ENCODE measurements at regions not wholly inside any gene's neighbourhood (a gene's known extent, or its start where the extent isn't known, plus 50 kb on each side); places are given as distances from the start of the nearest gene placed in this dataset.
"Not testable (repeated sequence)": the region's sequence is repeated elsewhere in the genome, so short reads cannot be mapped to it uniquely, and the experiment has no call there.

DNA sequence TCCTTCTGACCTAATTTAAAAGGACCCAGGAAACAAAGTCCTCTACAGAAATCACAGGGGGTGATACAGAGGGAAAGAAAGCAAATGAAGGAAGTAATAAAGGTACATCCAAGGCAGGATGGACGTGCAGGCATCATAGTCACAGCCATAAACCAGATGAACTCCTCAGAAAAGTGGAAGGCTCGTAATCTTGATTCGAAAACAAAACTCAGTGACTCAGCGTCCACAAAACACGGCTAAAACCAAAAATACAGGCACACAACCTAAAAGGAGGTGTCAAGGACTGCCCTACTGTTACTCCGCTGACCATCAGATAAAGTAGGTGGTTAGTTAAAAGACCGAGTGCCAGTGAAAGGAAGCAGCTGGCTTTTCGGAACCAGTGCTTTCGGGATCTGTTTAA, 81.5 kb downstream of the TRIM69 start:
- not testable (repeated sequence) for H3K4me1 ChIP-seq (ENCODE audit: control insufficient read depth, insufficient read depth, low read length, poor library complexity, severe bottlenecking); H3K9me3 ChIP-seq (ENCODE audit: control insufficient read depth, low read length); H3K4me3 ChIP-seq (ENCODE audit: extremely low read depth, insufficient read depth, low read length, poor library complexity, severe bottlenecking); H3K36me3 ChIP-seq (ENCODE audit: control insufficient read depth, insufficient read depth, low read length); H3K27ac ChIP-seq (ENCODE audit: low read depth, low read length, severe bottlenecking)
- 100% methylated on average over 1 of the region's 9 CpGs; no CpG with 5 or more reads in 1 of the 2 experiments for WGBS, 2 experiments (ENCODE audit: insufficient coverage in 2 of 2)

- WGBS, 2 experiments (ENCODE audit: insufficient coverage in 2 of 2), result 89 to 97% methylated on average over 5 to 7 of the region's 9 CpGs
- H3K36me3 ChIP-seq (ENCODE audit: control insufficient read depth, insufficient read depth, low read length); H3K9me3 ChIP-seq (ENCODE audit: control insufficient read depth, low read length); H3K27ac ChIP-seq (ENCODE audit: low read depth, low read length, severe bottlenecking); H3K4me3 ChIP-seq (ENCODE audit: extremely low read depth, insufficient read depth, low read length, poor library complexity, severe bottlenecking); H3K4me1 ChIP-seq (ENCODE audit: control insufficient read depth, insufficient read depth, low read length, poor library complexity, severe bottlenecking): not testable (repeated sequence)
Observed at GRCh38 chr15:44819331-44819987, 83.1 kb downstream of the TRIM69 start.

DNA sequence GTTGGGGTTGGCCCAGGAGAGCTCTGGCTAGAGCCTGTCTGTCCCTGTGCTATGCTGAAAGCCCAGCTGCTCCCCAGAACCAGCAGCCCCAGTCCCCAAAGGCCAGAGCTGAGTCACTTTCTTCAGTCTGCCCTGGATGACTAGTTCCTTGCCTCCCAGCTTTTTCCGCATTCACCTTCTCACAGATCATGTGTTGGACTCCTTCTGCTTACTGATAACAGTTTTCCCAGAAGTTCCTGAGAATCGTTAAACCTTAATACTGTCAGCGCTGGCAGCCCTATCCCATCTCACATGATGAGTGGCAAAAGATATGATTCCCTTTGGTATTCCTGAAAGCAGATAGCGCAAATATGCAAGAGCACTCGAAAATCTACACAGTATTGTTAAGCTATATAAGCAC, 84.2 kb downstream of the TRIM69 start:
- not testable (repeated sequence) for H3K4me3 ChIP-seq (ENCODE audit: extremely low read depth, insufficient read depth, low read length, poor library complexity, severe bottlenecking); H3K4me1 ChIP-seq (ENCODE audit: control insufficient read depth, insufficient read depth, low read length, poor library complexity, severe bottlenecking); H3K36me3 ChIP-seq (ENCODE audit: control insufficient read depth, insufficient read depth, low read length); H3K9me3 ChIP-seq (ENCODE audit: control insufficient read depth, low read length); H3K27ac ChIP-seq (ENCODE audit: low read depth, low read length, severe bottlenecking)
- WGBS, 2 experiments (ENCODE audit: insufficient coverage in 2 of 2), result no CpG with 5 or more reads among the region's 5 CpGs

DNA sequence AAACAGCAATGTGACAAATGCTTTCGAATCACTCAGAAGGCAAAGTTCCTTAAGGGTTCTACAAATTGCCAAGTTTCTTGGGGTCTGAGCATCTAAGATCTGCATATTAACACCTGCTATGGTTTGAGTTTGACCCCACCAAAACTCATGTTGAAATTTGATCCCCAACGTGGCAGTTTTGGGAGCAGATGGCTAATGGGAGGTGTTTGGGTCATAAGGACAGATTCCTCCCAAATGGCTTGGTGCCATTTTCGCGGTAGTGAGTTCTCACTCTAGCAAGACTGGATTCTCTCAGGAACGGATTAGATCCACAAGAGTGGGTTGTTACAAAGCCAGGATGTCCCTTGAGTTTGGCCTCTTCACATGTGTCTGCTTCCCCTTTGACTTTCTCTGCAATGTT, 84.6 kb downstream of the TRIM69 start:
- H3K4me1 ChIP-seq (ENCODE audit: control insufficient read depth, insufficient read depth, low read length, poor library complexity, severe bottlenecking); H3K4me3 ChIP-seq (ENCODE audit: extremely low read depth, insufficient read depth, low read length, poor library complexity, severe bottlenecking); H3K36me3 ChIP-seq (ENCODE audit: control insufficient read depth, insufficient read depth, low read length); H3K9me3 ChIP-seq (ENCODE audit: control insufficient read depth, low read length); H3K27ac ChIP-seq (ENCODE audit: low read depth, low read length, severe bottlenecking): not testable (repeated sequence)
- 100% methylated on average over 1 of the region's 5 CpGs for WGBS, 2 experiments (ENCODE audit: insufficient coverage in 2 of 2)

GRCh38 chr15:44824277-44825145, 88.2 kb downstream of the TRIM69 start:
- H3K36me3 ChIP-seq (ENCODE audit: control insufficient read depth, insufficient read depth, low read length), result not testable (repeated sequence)
- WGBS, 2 experiments (ENCODE audit: insufficient coverage in 2 of 2), result no CpG with 5 or more reads among the region's 9 CpGs

DNA sequence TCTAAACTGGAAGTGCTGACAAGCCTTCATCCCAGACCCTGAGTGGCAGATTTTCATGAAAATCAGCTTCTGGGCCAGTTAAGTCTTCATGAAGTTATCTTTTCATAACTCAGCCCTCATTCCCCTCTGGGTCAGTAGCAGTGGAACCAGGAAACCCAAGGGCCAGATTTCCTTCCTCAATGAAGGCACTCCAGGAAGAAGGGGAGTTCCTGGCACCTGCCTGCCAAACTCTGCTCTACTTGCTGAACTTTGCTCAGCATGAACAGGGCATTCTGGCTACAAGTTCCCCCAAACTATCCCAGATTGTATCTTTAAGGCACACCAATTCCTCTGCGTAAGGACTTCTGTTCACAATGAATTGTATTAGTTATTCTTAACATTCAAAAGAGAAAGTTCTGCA, 90.3 kb downstream of the TRIM69 start:
- H3K4me1 ChIP-seq (ENCODE audit: control insufficient read depth, insufficient read depth, low read length, poor library complexity, severe bottlenecking); H3K36me3 ChIP-seq (ENCODE audit: control insufficient read depth, insufficient read depth, low read length); H3K9me3 ChIP-seq (ENCODE audit: control insufficient read depth, low read length); H3K4me3 ChIP-seq (ENCODE audit: extremely low read depth, insufficient read depth, low read length, poor library complexity, severe bottlenecking); H3K27ac ChIP-seq (ENCODE audit: low read depth, low read length, severe bottlenecking): not testable (repeated sequence)
- no CpG with 5 or more reads among the region's 1 CpG for WGBS, 2 experiments (ENCODE audit: insufficient coverage in 2 of 2)

More at GRCh38 chr15:44824277-44825145, 88.2 kb downstream of the TRIM69 start:
- H3K9me3 ChIP-seq (ENCODE audit: control insufficient read depth, low read length); H3K27ac ChIP-seq (ENCODE audit: low read depth, low read length, severe bottlenecking); H3K4me1 ChIP-seq (ENCODE audit: control insufficient read depth, insufficient read depth, low read length, poor library complexity, severe bottlenecking); H3K4me3 ChIP-seq (ENCODE audit: extremely low read depth, insufficient read depth, low read length, poor library complexity, severe bottlenecking): not testable (repeated sequence)

DNA sequence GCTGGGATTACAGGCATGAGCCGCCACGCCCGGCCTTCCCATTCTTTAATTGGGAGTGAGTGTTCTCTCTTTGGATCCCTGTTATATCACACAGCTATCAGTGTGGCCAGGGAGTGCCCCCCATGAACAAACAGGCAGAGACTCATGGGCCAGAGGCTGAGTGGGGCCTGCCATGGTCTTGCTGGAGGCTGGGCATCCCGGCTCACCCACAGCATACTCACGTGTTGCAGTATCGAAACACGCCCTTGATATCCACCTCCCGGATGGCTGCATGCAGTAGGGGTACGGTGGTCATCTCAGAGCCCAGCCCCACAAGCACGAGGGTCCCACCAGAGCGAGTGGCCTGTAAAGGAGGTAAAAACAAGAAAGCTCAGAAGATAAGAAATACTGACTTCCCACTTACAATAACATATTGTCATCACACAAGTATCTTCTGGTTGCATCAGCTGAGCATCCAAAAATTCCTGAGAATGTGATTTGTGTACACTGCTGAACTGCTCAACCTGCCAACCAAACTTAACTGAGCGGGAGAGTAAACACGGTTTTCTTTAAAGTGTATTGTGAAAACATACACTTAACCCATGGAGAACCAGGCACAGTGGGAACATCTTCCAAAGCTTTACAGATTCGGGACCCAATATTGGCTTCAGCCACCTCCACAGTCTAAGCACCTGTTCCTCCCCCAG, 92.0 kb downstream of the TRIM69 start:
- H3K4me1 ChIP-seq (ENCODE audit: control insufficient read depth, insufficient read depth, low read length, poor library complexity, severe bottlenecking); H3K36me3 ChIP-seq (ENCODE audit: control insufficient read depth, insufficient read depth, low read length); H3K9me3 ChIP-seq (ENCODE audit: control insufficient read depth, low read length); H3K4me3 ChIP-seq (ENCODE audit: extremely low read depth, insufficient read depth, low read length, poor library complexity, severe bottlenecking); H3K27ac ChIP-seq (ENCODE audit: low read depth, low read length, severe bottlenecking): not testable (repeated sequence)
- WGBS, 2 experiments (ENCODE audit: insufficient coverage in 2 of 2), result 97 to 100% methylated on average over 2 to 5 of the region's 14 CpGs

- not testable (repeated sequence) for H3K27ac ChIP-seq (ENCODE audit: low read depth, low read length, severe bottlenecking); H3K9me3 ChIP-seq (ENCODE audit: control insufficient read depth, low read length); H3K4me3 ChIP-seq (ENCODE audit: extremely low read depth, insufficient read depth, low read length, poor library complexity, severe bottlenecking); H3K36me3 ChIP-seq (ENCODE audit: control insufficient read depth, insufficient read depth, low read length); H3K4me1 ChIP-seq (ENCODE audit: control insufficient read depth, insufficient read depth, low read length, poor library complexity, severe bottlenecking)
- WGBS, 2 experiments (ENCODE audit: insufficient coverage in 2 of 2), result 100% methylated on average over 1 to 2 of the region's 4 CpGs
Observed at GRCh38 chr15:44829150-44829549, 92.8 kb downstream of the TRIM69 start.

GRCh38 chr15:44830692-44831408, 94.5 kb downstream of the TRIM69 start:
- not testable (repeated sequence) for H3K9me3 ChIP-seq (ENCODE audit: control insufficient read depth, low read length); H3K27ac ChIP-seq (ENCODE audit: low read depth, low read length, severe bottlenecking); H3K36me3 ChIP-seq (ENCODE audit: control insufficient read depth, insufficient read depth, low read length); H3K4me3 ChIP-seq (ENCODE audit: extremely low read depth, insufficient read depth, low read length, poor library complexity, severe bottlenecking); H3K4me1 ChIP-seq (ENCODE audit: control insufficient read depth, insufficient read depth, low read length, poor library complexity, severe bottlenecking)
- WGBS, 2 experiments (ENCODE audit: insufficient coverage in 2 of 2), result 77 to 96% methylated on average over 3 to 4 of the region's 6 CpGs

GRCh38 chr15:44831409-44831741, 95.0 kb downstream of the TRIM69 start:
- 96 to 100% methylated on average over 3 to 6 of the region's 8 CpGs for WGBS, 2 experiments (ENCODE audit: insufficient coverage in 2 of 2)
- not testable (repeated sequence) for H3K4me3 ChIP-seq (ENCODE audit: extremely low read depth, insufficient read depth, low read length, poor library complexity, severe bottlenecking); H3K27ac ChIP-seq (ENCODE audit: low read depth, low read length, severe bottlenecking); H3K9me3 ChIP-seq (ENCODE audit: control insufficient read depth, low read length); H3K4me1 ChIP-seq (ENCODE audit: control insufficient read depth, insufficient read depth, low read length, poor library complexity, severe bottlenecking); H3K36me3 ChIP-seq (ENCODE audit: control insufficient read depth, insufficient read depth, low read length)

Data from mesodermal cell (in vitro differentiated cells).